HG03558 (cell line): ENCODE measurements at regions not wholly inside any gene's neighbourhood (a gene's known extent, or its start where the extent isn't known, plus 50 kb on each side); places are given as distances from the start of the nearest gene placed in this dataset.
A peak's percentile ranks its signal among the peaks of the same experiment; 100 is the strongest.

Experiments used
- ATAC-seq: cut with Tn5 transposase; IDR thresholded peaks from one replicate; pipeline ENCODE4 v1.9.1; 2021; ENCODE audit warnings: moderate number of reproducible peaks; ENCODE audit not compliant: unreplicated experiment; ENCODE audit errors: extremely low read depth

GRCh38 chr7:30212701-30213111 lies 71.7 kb upstream of the ZNRF2 start:
- no peak for ATAC-seq

- no peak for ATAC-seq
These were observed 70.8 kb upstream of the ZNRF2 start for GRCh38 chr7:30213637-30214036.

DNA sequence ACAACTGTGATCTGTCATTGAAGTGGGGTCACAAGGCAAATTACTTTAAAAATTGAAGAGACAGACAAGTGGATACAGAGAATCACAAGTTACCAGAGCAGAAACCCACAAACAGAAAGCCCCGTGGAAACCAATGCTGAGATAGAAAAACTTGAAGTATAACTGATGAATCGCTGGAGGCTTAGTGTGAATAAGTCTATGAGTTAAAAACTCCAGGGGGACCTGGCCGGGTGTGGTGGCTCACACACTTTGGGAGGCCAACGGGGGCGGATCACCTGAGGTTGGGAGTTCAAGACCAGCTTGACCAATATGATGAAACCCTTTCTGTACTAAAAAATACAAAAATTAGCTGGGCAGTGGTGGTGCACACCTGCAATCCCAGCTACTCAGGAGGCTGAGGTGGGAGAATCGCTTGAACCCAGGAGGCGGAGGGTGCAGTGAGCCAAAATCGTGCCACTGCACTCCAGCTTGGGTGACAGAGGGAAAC lies 69.7 kb upstream of the ZNRF2 start:
- no peak for ATAC-seq

GRCh38 chr7:30221764-30222163 lies 62.6 kb upstream of the ZNRF2 start:
- no peak for ATAC-seq

DNA sequence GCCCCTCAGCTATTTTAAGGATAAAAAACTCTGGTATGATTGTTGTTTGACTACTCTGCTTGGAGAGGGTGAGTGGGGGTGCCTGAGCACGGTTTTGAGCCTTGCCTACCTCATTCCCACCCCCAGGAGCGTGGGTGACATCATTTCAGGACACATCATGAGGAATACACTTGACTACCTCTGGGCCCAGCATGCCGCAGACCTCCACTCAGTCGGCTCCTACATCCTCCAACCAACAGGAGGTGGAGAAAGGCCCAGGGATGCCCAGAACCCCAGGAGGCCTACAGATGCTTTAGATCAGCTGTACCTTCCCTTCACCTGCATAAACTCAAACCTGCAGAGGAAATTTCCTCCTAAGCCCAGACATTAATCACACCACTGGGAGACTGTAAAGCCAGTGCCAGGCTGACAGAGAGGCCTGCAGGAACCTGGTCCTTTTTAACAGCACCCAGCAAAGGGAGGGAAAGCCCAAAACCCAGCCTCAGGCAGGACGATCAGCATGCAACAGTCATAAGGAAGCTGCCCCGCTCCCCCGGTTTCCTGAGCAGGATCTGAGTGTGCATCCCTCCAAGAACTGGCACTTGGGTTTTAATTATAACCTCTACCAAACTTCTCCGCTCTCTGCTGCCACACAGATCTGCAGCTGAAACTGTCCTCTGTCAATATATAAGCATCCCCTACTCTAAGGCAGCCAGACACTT lies 61.7 kb upstream of the ZNRF2 start:
- no peak for ATAC-seq

- ATAC-seq = no peak
These were observed 60.5 kb upstream of the ZNRF2 start for GRCh38 chr7:30223896-30224295.

DNA sequence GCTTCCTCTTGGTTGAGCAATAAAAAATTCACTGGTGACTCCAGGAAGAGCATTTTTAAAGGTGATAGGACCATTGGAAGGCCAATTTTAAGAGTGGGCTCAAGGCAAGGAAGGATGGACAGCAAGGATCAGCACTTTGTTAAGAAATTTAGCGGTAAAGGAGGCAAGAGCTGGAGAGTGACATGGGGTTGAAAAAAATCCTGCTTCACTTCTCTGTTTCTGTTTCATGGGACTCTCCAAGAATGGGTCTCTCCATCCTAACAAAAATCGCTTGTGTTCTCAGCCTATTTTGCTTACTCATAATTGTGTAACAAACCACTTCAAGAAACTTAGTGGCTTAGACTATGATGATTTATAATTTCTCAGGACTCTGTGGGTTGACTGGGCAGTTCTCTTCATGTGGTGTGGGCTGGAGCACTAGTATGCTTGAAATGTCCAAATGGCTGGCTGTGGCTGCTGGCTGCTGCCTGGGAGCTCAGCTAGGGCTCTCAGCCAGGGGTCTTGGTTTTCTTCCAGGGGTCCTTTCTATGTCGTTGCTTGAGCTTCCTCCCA lies 59.8 kb upstream of the ZNRF2 start:
- ATAC-seq = no peak

DNA sequence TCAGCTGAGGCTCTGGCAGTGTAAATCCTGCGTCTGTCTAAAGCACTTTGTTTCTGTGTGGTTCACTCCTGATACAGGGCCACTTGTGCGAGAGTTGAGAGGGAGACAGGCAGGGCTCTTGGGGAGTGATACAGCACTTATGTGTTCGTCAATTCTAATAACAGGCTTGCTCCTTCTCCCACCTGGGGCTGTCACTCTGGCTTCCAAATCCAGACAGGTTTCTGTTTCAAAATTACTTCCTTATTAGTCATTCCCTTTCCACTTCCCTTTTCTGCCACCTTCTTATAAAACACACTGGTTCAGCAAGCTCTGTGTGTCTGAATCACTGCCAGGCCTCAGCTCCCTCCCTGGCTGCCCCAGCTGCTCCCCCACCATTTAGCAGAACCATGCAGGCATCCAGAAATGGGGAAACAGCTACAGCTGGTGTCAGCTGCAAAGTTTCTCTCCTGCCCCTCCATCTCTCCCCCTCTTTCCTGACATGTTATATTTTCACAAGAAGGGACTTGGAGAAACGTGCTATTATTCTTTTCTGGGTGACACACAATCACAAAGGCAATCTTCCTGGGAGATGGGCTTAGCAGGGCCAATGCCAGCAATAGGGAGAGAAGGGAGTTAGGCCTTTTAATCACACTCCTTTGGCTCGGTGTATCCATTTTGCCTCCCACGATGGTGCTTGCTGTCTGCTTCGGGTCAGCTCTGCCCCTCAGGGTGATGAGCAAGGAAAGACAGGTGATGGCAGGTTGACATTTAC lies 58.4 kb upstream of the ZNRF2 start:
- ATAC-seq = peak; percentile 74

- no peak for ATAC-seq
These were observed 57.7 kb upstream of the ZNRF2 start for GRCh38 chr7:30226614-30227268.

GRCh38 chr7:30231271-30231670 lies 53.1 kb upstream of the ZNRF2 start:
- ATAC-seq = no peak

DNA sequence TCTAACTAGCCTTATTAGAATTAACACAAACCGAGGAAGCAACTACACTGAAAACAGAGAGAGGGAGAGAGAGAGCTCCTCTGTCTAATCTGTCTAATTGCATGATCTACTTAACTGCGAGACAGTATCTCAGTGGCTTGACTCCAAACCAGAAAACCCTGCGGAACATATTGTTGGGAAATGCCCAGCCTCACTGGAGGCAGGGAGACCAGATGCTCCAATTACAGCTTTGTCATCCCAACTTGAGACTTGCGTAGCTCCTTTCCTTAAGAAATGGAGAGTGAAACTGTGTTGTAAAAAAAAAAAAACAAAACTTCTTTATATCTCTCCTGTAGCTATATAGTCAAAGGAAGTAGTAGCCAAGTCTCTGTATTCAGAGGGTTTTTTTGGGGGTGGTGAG lies 52.0 kb upstream of the ZNRF2 start:
- ATAC-seq = no peak
